Kidney (tissue), 13 donors: ENCODE measurements at regions not wholly inside any gene's neighbourhood (a gene's known extent, or its start where the extent isn't known, plus 50 kb on each side); places are given as distances from the start of the nearest gene placed in this dataset.

Experiments used
- DNase-seq, 5 donors: peaks; one replicate each; pipeline ENCODE4 v3.0.0-alpha.2; 2013 to 2020
- FAIRE-seq: peaks from 2 replicates; lab custom pipeline; 2012; peaks lifted over from hg19 to GRCh38; lab: Jason Lieb, UNC
- H3K27ac ChIP-seq, 2 donors: one replicate each; pipeline ENCODE4 v1.7.0; 2013; ENCODE audit warnings: low read depth in 2 of 2, low read length in 2 of 2, inconsistent platforms in 1 of 2
- H3K27me3 ChIP-seq: one replicate; pipeline ENCODE4 v1.7.1; 2013; ENCODE audit warnings: low read length, inconsistent platforms; ENCODE audit not compliant: control insufficient read depth, insufficient read depth
- H3K36me3 ChIP-seq, 3 donors: one replicate each; pipeline versions ENCODE4 v1.7.0 to v1.7.1; 2013; ENCODE audit warnings: low read length in 3 of 3, control low read depth in 1 of 3, inconsistent platforms in 1 of 3; ENCODE audit not compliant: insufficient read depth in 3 of 3, control insufficient read depth in 2 of 3
- H3K4me1 ChIP-seq, 3 donors: one replicate each; pipeline versions ENCODE4 v1.7.0 to v1.7.1; 2013; ENCODE audit warnings: low read length in 3 of 3, inconsistent platforms in 1 of 3, low read depth in 1 of 3; ENCODE audit not compliant: control insufficient read depth in 2 of 3, insufficient read depth in 2 of 3
- H3K4me3 ChIP-seq, 3 donors: one replicate each; pipeline versions ENCODE4 v1.7.0 to v1.8.1; 2013; ENCODE audit warnings: low read length in 3 of 3, control low read depth in 1 of 3, inconsistent platforms in 1 of 3
- H3K9ac ChIP-seq, 3 donors: one replicate each; pipeline versions ENCODE4 v1.7.0 to v1.7.1; 2013; ENCODE audit warnings: low read length in 3 of 3, control low read depth in 1 of 3, inconsistent platforms in 1 of 3
- H3K9me3 ChIP-seq, 3 donors: one replicate each; pipeline versions ENCODE4 v1.7.0 to v1.7.1; 2013; ENCODE audit warnings: low read length in 3 of 3, control low read depth in 1 of 3, inconsistent platforms in 1 of 3; ENCODE audit not compliant: control insufficient read depth in 2 of 3, insufficient read depth in 1 of 3
- intact Hi-C: fragments of 100-400 bp; cut with DNase I; formaldehyde crosslinking; loops from one replicate; pipeline ENCODE4 v1.11.1; 2022
- TF ChIP-seq, protein P1 (sequence below): IDR thresholded peaks from 3 replicates; pipeline ENCODE4 v1.5.1; 2012; ENCODE audit warnings: mild to moderate bottlenecking, moderate library complexity, borderline replicate concordance; ENCODE audit not compliant: insufficient read depth; ENCODE audit errors: extremely low read depth
- donor health status: control.
- donor health status: control.
- donor health status: control.
- donor health status: control.
- donor health status: control.
- donor health status: DM: yes; HTN: yes; CAD: no.
- donor health status: Normal renal cell carcinoma (clear cell type).

DNA sequence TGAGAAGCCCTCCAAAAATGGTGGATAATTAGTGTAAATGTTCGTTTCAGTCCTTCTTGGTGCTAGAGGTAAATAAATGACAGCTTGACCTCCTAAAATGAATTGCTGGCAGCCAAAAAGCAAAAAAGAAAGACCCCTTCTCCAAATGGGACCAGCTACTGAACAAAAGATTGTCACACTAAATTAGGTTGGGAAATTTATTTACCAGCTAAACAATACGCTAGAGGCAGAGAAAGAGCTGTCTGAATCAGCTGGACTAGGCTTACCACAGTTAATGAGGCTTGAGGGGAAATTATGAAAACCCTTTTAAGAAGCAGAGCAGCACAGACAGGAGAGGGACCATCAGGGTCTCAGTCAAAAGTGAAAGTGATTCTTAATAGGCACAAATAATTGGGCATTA is 498.9 kb downstream of the SUCLA2 start:
- Histone ChIP-seq H3K4me3 (no peak overlapping the region), H3K4me1 (no peaks in the 10 kb centered on the region), H3K9me3 (no peaks in the 10 kb centered on the region), H3K9ac (no peak overlapping the region), H3K36me3 (no peaks in the 10 kb centered on the region), H3K27ac (no peak overlapping the region), H3K27me3 (no peaks in the 10 kb centered on the region)
- DNase-seq = no peak
- FAIRE-seq = no peak
- intact Hi-C loops = no loop called here
- TF ChIP-seq, protein P1, sequence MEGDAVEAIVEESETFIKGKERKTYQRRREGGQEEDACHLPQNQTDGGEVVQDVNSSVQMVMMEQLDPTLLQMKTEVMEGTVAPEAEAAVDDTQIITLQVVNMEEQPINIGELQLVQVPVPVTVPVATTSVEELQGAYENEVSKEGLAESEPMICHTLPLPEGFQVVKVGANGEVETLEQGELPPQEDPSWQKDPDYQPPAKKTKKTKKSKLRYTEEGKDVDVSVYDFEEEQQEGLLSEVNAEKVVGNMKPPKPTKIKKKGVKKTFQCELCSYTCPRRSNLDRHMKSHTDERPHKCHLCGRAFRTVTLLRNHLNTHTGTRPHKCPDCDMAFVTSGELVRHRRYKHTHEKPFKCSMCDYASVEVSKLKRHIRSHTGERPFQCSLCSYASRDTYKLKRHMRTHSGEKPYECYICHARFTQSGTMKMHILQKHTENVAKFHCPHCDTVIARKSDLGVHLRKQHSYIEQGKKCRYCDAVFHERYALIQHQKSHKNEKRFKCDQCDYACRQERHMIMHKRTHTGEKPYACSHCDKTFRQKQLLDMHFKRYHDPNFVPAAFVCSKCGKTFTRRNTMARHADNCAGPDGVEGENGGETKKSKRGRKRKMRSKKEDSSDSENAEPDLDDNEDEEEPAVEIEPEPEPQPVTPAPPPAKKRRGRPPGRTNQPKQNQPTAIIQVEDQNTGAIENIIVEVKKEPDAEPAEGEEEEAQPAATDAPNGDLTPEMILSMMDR = no peak

DNA sequence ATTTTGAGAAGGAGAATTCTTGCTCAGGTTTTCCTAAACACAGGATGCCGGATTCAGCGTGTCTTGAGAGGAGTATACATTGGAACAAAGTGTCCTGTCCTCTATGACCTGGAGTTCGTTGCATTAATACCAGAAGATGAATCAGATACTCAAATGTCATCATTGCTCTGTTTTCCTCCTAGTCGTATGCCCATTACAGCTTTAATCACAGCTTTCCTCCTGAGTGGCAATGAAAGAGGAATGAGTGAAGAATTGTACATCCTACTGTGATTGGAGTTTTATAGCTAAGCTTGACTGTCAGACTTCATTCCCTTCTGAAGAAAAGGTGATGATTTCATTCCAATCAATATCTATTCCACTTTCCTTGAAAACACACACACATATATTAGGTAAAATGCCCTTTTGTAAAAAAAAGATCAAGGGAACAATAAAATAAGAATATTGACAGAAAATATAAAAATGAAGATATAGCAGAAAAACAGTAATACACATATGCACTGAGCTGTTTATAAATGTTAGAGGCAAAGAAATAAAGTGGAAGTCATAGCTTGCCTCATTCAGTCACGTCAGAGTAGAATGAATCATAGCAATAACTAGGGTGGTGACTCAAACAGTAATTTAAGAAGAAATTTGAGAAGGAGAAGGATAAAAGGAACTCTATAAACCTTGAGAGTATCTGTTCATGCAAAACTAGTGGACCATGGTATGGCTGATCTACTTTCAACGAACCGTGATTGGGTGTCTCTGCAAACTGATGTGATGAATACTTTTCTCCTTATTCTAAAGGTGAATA is 501.5 kb downstream of the SUCLA2 start:
- DNase-seq (peak in 2 of 5 donors; percentile 29 to 32), FAIRE-seq (no peak)
- H3K4me3 ChIP-seq = no peak overlapping the region
- H3K27me3 ChIP-seq = no peaks in the 10 kb centered on the region
- H3K9ac ChIP-seq = no peak overlapping the region
- H3K9me3 ChIP-seq = no peaks in the 10 kb centered on the region
- H3K27ac ChIP-seq = no peak overlapping the region
- TF ChIP-seq, protein P1 = no peak
- H3K4me1 ChIP-seq = no peaks in the 10 kb centered on the region
- intact Hi-C loops = no loop called here
- no peaks in the 10 kb centered on the region for H3K36me3 ChIP-seq

DNA sequence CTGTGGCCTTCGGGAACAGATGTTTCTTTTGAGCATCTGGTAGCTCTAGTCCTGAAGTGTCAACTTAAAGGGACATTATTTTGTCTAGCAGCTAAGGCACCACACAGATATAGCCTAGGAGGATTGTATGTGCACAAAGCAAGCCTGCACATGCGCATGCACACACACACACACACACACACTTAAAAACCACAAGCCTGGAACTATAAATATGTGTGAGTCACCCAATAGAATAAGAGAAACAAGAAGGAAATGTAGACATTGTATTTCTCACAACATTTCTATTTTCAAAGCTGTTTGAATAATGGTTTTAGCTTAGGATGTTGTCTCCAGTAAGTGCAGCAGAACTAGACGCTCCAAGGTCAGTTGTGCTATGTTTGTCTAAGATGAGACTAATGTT is 516.5 kb downstream of the SUCLA2 start:
- intact Hi-C loops = no loop called here
- no peaks in the 10 kb centered on the region for H3K27me3 ChIP-seq
- no peaks in the 10 kb centered on the region for H3K36me3 ChIP-seq
- DNase-seq (no peak), FAIRE-seq (no peak)
- H3K4me1 ChIP-seq = no peaks in the 10 kb centered on the region
- no peak overlapping the region for H3K27ac ChIP-seq
- H3K9ac ChIP-seq = no peak overlapping the region
- H3K4me3 ChIP-seq = no peak overlapping the region
- no peaks in the 10 kb centered on the region for H3K9me3 ChIP-seq
- TF ChIP-seq, protein P1 = no peak
